Hematopoietic multipotent progenitor cell treated with erythropoietin and hydrocortisone succinate and interleukin-3 and kit ligand, for 15 days (in vitro differentiated cells): ENCODE measurements at regions not wholly inside any gene's neighbourhood (a gene's known extent, or its start where the extent isn't known, plus 50 kb on each side); places are given as distances from the start of the nearest gene placed in this dataset.
"Not testable (repeated sequence)": the region's sequence is repeated elsewhere in the genome, so short reads cannot be mapped to it uniquely, and the experiment has no call there.

Source experiments
- DNase-seq: peaks from one replicate; pipeline ENCODE4 v3.0.0-alpha.2; 2015; ENCODE audit warnings: low spot score

DNA sequence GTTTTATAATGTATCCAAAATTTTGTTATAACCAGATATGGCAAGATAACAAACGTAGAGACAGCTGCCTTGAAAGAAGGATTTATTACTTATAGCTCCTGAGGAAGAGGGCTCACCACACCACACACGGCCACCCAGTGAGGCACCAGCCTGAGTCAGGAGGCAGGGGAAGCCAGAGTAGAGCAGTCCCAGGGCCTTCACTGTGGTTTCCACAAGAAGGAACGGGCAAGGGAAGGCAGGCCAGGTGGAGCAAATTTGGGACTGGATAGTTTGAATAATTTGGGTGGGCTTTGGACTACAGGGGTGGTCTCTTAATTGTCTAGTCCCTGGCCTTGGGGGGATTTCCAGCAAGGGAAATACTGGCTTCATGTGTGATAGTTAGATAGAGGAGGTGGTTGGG is 72.5 kb downstream of the RRAGC start:
- DNase-seq, result no peak

GRCh38 chr1:38786040-38786436 is 73.5 kb downstream of the RRAGC start:
- no peak for DNase-seq

GRCh38 chr1:38785285-38786039 is 74.1 kb downstream of the RRAGC start:
- no peak for DNase-seq

DNA sequence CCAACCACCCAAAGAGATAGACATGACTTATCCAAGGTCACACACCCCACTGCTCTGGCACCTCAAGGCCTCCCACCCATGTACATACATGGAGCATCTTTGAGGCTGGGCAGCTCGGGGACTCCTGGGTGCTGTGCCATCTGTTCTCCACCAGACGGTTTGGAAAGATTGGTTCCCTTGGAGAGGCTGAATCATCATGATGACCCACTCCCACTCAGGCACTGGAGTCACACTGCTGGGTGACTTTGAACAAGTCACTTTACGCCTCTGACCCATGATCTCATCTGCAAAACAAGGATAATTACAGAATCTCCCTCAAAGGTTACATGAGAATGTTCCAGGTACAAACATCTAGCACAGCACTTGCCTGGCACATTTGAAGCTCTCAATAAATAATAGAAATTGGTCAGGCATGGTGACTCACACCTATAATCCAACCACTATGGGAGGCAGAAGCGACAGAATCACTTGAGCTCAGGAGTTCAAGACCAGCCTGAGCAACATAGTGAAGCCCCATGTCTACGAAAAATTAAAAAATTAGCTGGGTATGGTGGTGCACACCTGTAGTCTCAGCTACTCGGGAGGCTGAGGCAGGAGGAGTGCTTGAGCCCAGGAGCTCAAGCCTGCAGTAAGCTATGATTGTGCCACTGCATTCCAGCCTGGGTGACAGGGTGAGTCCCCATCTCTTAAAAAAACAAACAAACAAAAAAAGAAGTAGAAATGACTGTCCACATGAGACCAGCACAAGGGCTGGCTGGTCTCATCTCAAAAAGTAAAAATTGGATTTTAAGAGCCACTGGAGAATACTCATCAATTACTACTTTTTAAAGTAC is 74.9 kb downstream of the RRAGC start:
- DNase-seq, result no peak

- no peak for DNase-seq
These were observed 75.8 kb downstream of the RRAGC start for GRCh38 chr1:38783640-38784229.

GRCh38 chr1:38781872-38782617 is 77.5 kb downstream of the RRAGC start:
- DNase-seq, result no peak

DNA sequence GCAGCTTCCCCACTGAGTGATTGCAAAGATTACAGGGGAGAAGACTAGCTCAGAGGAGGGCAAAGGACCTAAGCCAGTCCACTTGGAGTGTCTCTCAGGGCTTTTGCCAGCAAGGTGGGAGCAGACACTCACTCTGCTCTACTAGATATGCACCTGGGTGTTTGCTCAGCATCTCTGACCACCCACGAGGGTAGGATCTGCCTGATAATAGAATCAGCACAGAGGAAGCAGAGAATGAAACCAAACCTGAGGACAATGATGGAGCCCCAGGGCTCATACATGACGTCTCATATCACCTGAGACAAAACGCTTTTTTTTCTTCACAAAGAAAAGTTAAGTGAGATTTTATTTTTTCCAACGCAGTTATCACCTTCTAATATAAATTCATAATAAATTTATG is 79.4 kb downstream of the RRAGC start:
- no peak for DNase-seq

GRCh38 chr1:38779491-38779890 is 80.1 kb downstream of the RRAGC start:
- DNase-seq, result no peak

DNA sequence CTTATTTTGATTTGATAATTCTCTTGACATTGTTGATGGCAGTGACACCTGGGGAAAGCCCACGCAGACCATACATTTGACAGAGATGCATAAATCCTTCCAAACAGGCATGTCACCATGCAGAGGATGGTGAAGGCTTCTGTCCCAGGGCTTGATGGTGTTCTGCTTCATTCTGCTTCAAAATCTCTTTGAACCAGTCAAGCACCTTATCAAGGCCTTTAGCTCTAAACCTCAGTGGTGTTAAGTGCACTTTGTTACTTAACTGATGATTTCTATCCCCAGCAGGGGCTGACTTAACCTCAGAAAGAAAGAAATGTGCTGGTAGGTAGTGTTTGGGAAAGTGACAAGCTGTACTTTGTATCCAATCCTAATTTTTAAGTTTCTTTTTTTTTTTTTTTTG is 81.1 kb downstream of the RRAGC start:
- no peak for DNase-seq

- no peak for DNase-seq
These were observed 81.5 kb downstream of the RRAGC start for GRCh38 chr1:38778051-38778450.

GRCh38 chr1:38777464-38777957 is 82.1 kb downstream of the RRAGC start:
- no peak for DNase-seq

GRCh38 chr1:38776466-38777065 is 83.0 kb downstream of the RRAGC start:
- no peak for DNase-seq

DNA sequence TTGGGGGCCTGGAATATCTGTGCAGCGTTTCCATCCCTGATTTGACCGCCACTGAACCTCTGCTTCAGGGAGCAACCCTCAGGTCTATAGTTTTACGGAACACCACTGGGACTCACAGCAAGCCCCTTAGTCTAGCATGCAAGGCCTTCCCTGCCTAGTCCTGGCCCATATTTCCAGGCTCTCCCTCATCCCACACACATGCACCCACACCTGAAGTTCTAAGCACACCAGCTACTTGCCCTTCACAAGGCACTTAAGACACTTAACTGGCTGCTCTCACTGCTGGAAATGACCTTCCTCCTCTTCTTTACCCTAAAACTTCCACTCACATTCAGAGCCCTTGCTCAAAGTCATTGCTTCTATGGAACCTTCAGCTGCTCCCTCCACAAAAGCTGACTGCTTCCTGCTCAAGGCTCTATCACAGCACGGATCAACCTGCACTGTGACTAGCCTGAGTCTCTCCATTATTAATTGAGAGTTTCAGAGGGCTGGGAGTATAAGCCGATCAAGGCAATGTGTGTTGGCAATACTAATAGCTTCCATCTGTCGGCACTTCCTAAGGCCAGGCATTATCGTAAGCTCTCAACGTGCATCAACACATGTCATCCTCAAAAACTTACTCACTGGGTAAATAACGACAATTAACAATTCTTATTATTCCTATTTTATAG is 84.3 kb downstream of the RRAGC start:
- no peak for DNase-seq

DNA sequence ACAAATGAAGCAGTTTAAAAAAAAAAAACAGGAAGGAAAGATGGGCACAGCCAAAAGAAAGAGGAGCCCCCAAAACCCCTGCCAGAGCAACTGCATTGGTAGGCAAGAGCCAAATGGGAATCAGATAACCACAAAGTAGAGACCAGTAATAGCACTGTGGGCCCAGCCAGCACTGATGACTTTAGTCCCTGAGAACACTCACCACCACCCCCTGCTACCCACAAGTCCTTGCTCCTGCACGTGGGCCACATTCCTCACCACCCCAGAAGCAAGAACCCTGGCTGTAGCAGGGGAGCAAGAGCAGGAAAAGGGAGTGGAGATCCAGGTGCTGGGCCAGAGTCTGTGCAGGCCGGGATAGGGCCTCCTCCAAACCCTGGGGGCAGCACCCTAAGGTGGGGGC is 86.1 kb downstream of the RRAGC start:
- DNase-seq, result no peak

DNA sequence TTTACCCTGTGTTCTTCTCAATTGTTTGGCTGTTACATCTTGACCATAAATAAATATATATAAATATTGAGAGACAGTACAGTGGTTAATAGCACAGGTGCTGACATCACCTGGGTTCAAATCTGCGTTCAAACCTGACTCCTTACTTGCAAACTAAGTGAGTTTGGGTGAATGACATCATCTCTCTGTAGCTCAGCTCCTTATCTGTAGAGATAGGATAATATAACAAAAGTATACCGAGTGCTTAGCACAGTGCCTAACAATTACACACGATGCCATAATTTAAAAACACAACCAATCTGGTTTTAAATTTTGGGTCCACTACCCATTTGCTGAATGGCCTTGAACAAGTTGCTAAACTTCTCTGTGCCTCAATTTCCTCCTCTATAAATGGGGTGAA is 86.6 kb downstream of the RRAGC start:
- DNase-seq, result no peak

DNA sequence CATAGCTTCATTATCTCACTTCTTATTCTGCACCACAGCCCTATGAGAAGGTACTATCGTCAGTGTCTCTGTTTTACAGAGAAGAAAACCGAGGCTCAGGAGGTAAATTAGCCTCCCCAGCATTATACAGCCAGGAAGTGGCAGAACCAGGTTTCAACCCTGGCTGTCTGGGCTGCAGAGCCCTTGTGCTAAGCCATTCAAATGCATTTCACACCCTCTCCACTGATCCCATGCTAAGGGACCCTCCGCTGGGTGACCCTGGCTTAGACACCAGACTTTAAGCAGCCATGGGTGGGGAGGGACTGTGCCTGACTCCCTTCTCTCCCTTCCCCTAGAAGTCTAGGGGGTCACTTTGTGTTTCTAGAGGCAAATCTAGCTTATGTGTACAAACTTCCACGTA is 87.5 kb downstream of the RRAGC start:
- no peak for DNase-seq

DNA sequence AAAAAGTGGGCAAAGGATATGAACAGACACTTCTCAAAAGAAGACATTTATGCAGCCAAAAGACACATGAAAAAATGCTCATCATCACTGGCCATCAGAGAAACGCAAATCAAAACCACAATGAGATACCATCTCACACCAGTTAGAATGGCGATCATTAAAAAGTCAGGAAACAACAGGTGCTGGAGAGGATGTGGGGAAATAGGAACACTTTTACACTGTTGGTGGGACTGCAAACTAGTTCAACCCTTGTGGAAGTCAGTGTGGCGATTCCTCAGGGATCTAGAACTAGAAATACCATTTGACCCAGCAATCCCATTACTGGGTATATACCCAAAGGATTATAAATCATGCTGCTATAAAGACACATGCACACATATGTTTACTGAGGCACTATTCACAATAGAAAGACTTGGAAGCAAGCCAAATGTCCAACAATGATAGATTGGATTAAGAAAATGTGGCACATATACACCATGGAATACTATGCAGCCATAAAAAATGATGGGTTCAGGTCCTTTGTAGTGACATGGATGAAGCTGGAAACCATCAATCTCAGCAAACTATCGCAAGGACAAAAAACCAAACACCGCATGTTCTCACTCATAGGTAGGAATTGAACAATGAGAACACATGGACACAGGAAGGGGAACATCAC is 88.9 kb downstream of the RRAGC start:
- not testable (repeated sequence) for DNase-seq

DNA sequence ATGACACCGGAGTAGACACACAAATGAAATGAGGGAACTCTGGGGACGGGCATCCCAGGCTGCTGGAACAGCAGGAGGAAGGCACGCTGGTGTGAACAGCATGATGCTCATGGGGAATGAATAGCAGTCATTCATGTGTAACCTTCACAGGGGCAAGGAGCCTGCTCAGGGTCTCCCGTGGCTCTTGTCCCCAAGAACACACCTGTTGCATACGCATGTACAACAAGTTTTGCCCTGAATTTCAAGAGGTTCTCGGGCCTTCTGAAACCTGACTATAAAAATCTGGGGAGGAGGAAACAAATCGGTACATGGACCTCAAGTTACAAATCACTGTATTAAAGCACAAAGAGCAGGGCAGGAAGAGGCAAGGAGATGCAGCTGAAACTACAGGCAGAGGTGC is 93.4 kb downstream of the RRAGC start:
- no peak for DNase-seq

GRCh38 chr1:38763121-38763520 is 96.5 kb downstream of the RRAGC start:
- DNase-seq, result no peak

DNA sequence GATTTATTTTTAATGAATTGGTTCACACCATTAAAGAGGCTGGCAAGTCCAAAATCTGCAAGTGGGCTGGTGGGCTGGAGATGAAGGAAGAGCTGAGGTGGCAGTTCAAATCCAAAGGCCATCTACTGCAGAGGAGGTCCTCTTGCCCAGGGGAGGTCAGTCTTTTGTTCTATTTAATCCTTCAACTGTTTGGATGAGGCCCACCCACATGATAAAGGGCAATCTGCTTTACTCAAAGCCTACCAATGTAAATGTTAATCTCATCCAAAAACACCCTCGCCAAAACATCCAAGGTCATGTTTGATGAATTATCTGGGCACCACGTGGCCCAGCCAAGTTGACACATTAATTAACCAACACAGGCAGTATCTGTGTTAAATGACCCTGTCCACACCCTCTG is 99.0 kb downstream of the RRAGC start:
- no peak for DNase-seq

GRCh38 chr1:38758820-38759219 is 100.8 kb downstream of the RRAGC start:
- no peak for DNase-seq
